ENCODE measurements at regions not wholly inside any gene's neighbourhood (a gene's known extent, or its start where the extent isn't known, plus 50 kb on each side); places are given as distances from the start of the nearest gene placed in this dataset.

- intact Hi-C loops (cut with DNase I): no loop called here
- Histone ChIP-seq H3K9me3 (replicated peaks in 1 of 3) (no peaks in the 10 kb centered on the region), H3K36me3 (replicated peaks in 1 of 2) (no peaks in the 10 kb centered on the region), H3K27ac (no peak overlapping the region), H3K4me3 (no peak overlapping the region), H3K4me1 (replicated peaks in 1 of 2) (no peaks in the 10 kb centered on the region), H3K27me3 (no peaks in the 10 kb centered on the region)
- TF ChIP-seq POLR2A (IDR thresholded peaks at IDR 0.05) (no peak), CTCF (IDR thresholded peaks at IDR 0.05) (no peak)
- WGBS, 4 donors: 48 to 57% (median 54%) methylated on average over 1 of the region's 1 CpG
- no peak for DNase-seq
Observed at GRCh38 chr1:239288820-239289554, 97.4 kb upstream of the CHRM3 start.

- intact Hi-C loops (cut with DNase I): no loop called here
- H3K36me3 ChIP-seq (replicated peaks in 1 of 2): no peaks in the 10 kb centered on the region
- no peaks in the 10 kb centered on the region for H3K27me3 ChIP-seq
- H3K4me3 ChIP-seq: no peak overlapping the region
- 66 to 71% (median 68%) methylated on average over 4 of the region's 4 CpGs for WGBS, 4 donors
- no peaks in the 10 kb centered on the region for H3K4me1 ChIP-seq (replicated peaks in 1 of 2)
- TF ChIP-seq CTCF (IDR thresholded peaks at IDR 0.05): no peak
- DNase-seq: no peak
- no peaks in the 10 kb centered on the region for H3K9me3 ChIP-seq (replicated peaks in 1 of 3)
- no peak overlapping the region for H3K27ac ChIP-seq
Observed at GRCh38 chr1:239287296-239287695, 99.1 kb upstream of the CHRM3 start.

DNA sequence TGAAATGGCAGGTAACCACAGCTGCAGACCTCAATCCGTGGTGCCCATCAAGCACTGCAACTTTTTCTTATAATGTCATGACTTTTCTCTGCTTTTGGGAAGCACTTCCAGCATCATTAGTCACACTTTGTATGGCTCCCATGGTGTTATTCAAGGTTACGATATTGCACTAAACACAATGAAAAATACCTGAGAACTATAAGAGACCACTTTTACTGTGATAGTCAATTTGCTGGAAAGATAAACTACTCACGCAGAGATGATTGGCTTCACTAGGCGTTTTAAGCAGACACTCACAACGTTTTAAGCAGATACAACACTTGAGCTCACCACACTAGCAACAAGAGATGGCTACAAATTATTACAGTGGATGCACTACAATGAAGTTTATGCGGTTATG is 103.2 kb upstream of the CHRM3 start:
- no peaks in the 10 kb centered on the region for H3K27me3 ChIP-seq
- intact Hi-C loops (cut with DNase I): no loop called here
- TF ChIP-seq POLR2A (IDR thresholded peaks at IDR 0.05) (no peak), CTCF (IDR thresholded peaks at IDR 0.05) (no peak)
- H3K4me1 ChIP-seq (replicated peaks in 1 of 2): no peaks in the 10 kb centered on the region
- H3K9me3 ChIP-seq (replicated peaks in 1 of 3): no peaks in the 10 kb centered on the region
- 62 to 75% (median 67%) methylated on average over 6 of the region's 6 CpGs for WGBS, 4 donors
- no peaks in the 10 kb centered on the region for H3K36me3 ChIP-seq (replicated peaks in 1 of 2)
- DNase-seq: no peak
- no peak overlapping the region for H3K4me3 ChIP-seq
- H3K27ac ChIP-seq: no peak overlapping the region

DNA sequence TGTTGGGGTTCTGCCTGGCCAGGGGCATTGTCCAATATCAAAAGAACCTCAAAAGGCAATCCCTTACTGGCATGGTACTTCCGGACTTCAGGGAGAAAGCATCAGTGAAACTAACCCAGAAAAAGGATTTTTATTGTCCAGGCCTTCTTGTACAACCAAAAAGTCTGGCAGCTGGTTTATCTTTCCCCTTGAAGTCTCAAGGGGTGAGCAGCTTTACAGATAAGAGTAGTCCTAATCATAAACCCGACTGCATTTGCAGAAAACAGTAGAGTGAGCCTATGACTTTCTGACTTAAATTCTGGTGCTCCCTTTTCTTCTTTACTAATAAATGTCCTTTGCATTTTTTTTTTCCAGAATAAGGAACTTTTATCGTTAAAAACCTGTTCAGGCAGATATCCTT is 104.0 kb upstream of the CHRM3 start:
- no peaks in the 10 kb centered on the region for H3K9me3 ChIP-seq (replicated peaks in 1 of 3)
- no peaks in the 10 kb centered on the region for H3K4me1 ChIP-seq (replicated peaks in 1 of 2)
- no peaks in the 10 kb centered on the region for H3K36me3 ChIP-seq (replicated peaks in 1 of 2)
- H3K27ac ChIP-seq: no peak overlapping the region
- intact Hi-C loops (cut with DNase I): no loop called here
- no peak for TF ChIP-seq POLR2A (IDR thresholded peaks at IDR 0.05)
- TF ChIP-seq CTCF (IDR thresholded peaks at IDR 0.05): no peak
- H3K27me3 ChIP-seq: no peaks in the 10 kb centered on the region
- no peak for DNase-seq
- no peak overlapping the region for H3K4me3 ChIP-seq
- 33 to 57% (median 36%) methylated on average over 3 of the region's 3 CpGs for WGBS, 4 donors

Data from adrenal gland (tissue), 9 donors.